Trophoblast cell (in vitro differentiated cells and primary cell): ENCODE measurements at regions not wholly inside any gene's neighbourhood (a gene's known extent, or its start where the extent isn't known, plus 50 kb on each side); places are given as distances from the start of the nearest gene placed in this dataset.

Experiments
- DNase-seq, 2 donors: peaks; one replicate each; pipeline ENCODE4 v3.0.0-alpha.2; 2016
- H2AFZ ChIP-seq: 2 replicates; pipeline ENCODE4 v1.6.1; 2013; ENCODE audit warnings: low read length, moderate library complexity, mild to moderate bottlenecking; ENCODE audit not compliant: insufficient read depth, poor library complexity
- H2AK5ac ChIP-seq: 2 replicates; pipeline ENCODE4 v1.6.1; 2013; ENCODE audit warnings: mild to moderate bottlenecking, low read length
- H2BK120ac ChIP-seq: 2 replicates; pipeline ENCODE4 v1.6.1; 2013; ENCODE audit warnings: low read length, mild to moderate bottlenecking, moderate library complexity; ENCODE audit not compliant: insufficient read depth, poor library complexity
- H2BK12ac ChIP-seq: 2 replicates; pipeline ENCODE4 v1.6.1; 2013; ENCODE audit warnings: mild to moderate bottlenecking, low read length, moderate library complexity
- H2BK5ac ChIP-seq: 2 replicates; pipeline ENCODE4 v1.6.1; 2013; ENCODE audit warnings: low read length, low read depth, moderate library complexity, mild to moderate bottlenecking; ENCODE audit not compliant: poor library complexity
- H3K14ac ChIP-seq: 2 replicates; pipeline ENCODE4 v1.6.1; 2013; ENCODE audit warnings: mild to moderate bottlenecking, low read length
- H3K18ac ChIP-seq: 2 replicates; pipeline ENCODE4 v1.6.1; 2013; ENCODE audit warnings: mild to moderate bottlenecking, low read length
- H3K23ac ChIP-seq: 2 replicates; pipeline ENCODE4 v1.6.1; 2013; ENCODE audit warnings: low read length
- H3K27ac ChIP-seq: 2 replicates; pipeline ENCODE4 v1.5.1; 2013; ENCODE audit warnings: low read depth, mild to moderate bottlenecking, inconsistent platforms, low read length, moderate library complexity
- H3K27me3 ChIP-seq: 2 replicates; pipeline ENCODE4 v1.6.1; 2013; ENCODE audit warnings: inconsistent platforms, mild to moderate bottlenecking, low read length, moderate library complexity; ENCODE audit not compliant: insufficient read depth
- H3K36me3 ChIP-seq, 2 experiments: 1 replicate in 1 of 2; 2 replicates in 1 of 2; pipeline ENCODE4 v1.6.1; 2013; ENCODE audit warnings: low read length in 2 of 2, mild to moderate bottlenecking in 2 of 2, moderate library complexity in 1 of 2; ENCODE audit not compliant: insufficient read depth in 2 of 2, control insufficient read depth in 1 of 2
- H3K4ac ChIP-seq: 2 replicates; pipeline ENCODE4 v1.6.1; 2013; ENCODE audit warnings: low read depth, mild to moderate bottlenecking, low read length, moderate library complexity
- H3K4me1 ChIP-seq, 2 experiments: 1 replicate in 1 of 2; 2 replicates in 1 of 2; pipeline ENCODE4 v1.6.1; 2013; ENCODE audit warnings: low read length in 2 of 2, mild to moderate bottlenecking in 2 of 2, moderate library complexity in 1 of 2; ENCODE audit not compliant: insufficient read depth in 2 of 2, control insufficient read depth in 1 of 2
- H3K4me2 ChIP-seq: 2 replicates; pipeline ENCODE4 v1.6.1; 2013; ENCODE audit warnings: inconsistent platforms, mild to moderate bottlenecking, low read length, moderate library complexity
- H3K4me3 ChIP-seq: 2 replicates; pipeline ENCODE4 v1.5.1; 2013; ENCODE audit warnings: mild to moderate bottlenecking, low read depth, low read length, inconsistent platforms
- H3K79me1 ChIP-seq: one replicate; pipeline ENCODE4 v1.6.1; 2013; ENCODE audit warnings: low read length
- H3K79me2 ChIP-seq: 2 replicates; pipeline ENCODE4 v1.6.1; 2013; ENCODE audit warnings: low read length, mild to moderate bottlenecking; ENCODE audit not compliant: control insufficient read depth, insufficient read depth, poor library complexity
- H3K9ac ChIP-seq: 2 replicates; pipeline ENCODE4 v1.6.1; 2013; ENCODE audit warnings: mild to moderate bottlenecking, low read length
- H3K9me3 ChIP-seq: 2 replicates; pipeline ENCODE4 v1.6.1; 2013; ENCODE audit warnings: low read depth, mild to moderate bottlenecking, control low read depth, inconsistent platforms, low read length; ENCODE audit not compliant: insufficient read depth
- H4K12ac ChIP-seq: 2 replicates; pipeline ENCODE4 v1.6.1; 2013; ENCODE audit warnings: low read depth, mild to moderate bottlenecking, low read length, moderate library complexity
- H4K8ac ChIP-seq: 2 replicates; pipeline ENCODE4 v1.6.1; 2013; ENCODE audit warnings: low read depth, mild to moderate bottlenecking, low read length, moderate library complexity
- H4K91ac ChIP-seq: one replicate; pipeline ENCODE4 v1.6.1; 2013; ENCODE audit warnings: low read depth, mild to moderate bottlenecking, low read length, moderate library complexity
- WGBS: extraction: QIAGEN DNeasy Blood & Tissue Kit; methylation state at CpG from one replicate; pipeline ENCODE4 v1.1.7; 2013; ENCODE audit warnings: missing lambda C conversion rate; ENCODE audit not compliant: insufficient read length, insufficient coverage; ENCODE audit errors: extremely low coverage; 5-methylcytosine and 5-hydroxymethylcytosine counted together

DNA sequence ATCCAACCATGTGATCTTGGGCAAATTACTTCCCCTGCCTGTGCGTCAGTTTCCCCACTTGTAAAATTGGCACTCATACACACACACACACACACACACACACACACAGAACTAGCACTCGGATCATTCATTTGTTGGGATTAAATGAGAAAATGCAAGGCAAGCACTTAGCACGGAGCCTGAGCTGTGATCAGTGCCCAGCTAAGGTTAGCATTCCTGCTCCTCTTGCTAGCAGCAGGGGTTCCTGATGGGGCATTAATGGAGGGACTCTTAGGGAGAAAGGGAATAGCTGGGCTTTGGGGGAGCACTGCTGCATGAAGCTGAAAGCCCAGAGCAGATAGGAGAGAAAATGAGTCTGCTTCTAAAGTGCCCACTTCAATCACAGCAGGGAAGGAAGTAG is 187.7 kb upstream of the C2CD4B start:
- Histone ChIP-seq H3K9me3 (no peaks in the 10 kb centered on the region), H3K9ac (no peak overlapping the region), H3K18ac (no peak overlapping the region), H3K27me3 (no peaks in the 10 kb centered on the region), H2AK5ac (no peak overlapping the region), H3K27ac (no peak overlapping the region), H4K8ac (no peak overlapping the region), H2BK5ac (no peak overlapping the region), H4K91ac (no peak overlapping the region), H3K4me3 (no peak overlapping the region), H4K12ac (no peak overlapping the region), H3K36me3 (no peaks in the 10 kb centered on the region), H3K79me1 (no peaks in the 10 kb centered on the region), H2AFZ (no peak overlapping the region), H2BK120ac (no peak overlapping the region), H3K79me2 (no peaks in the 10 kb centered on the region), H3K4me2 (no peak overlapping the region), H3K4me1 (peaks cover 0 to 5% of the 10 kb centered on the region in 2 experiments), H3K23ac (no peak overlapping the region), H3K4ac (no peak overlapping the region), H2BK12ac (no peak overlapping the region), H3K14ac (no peak overlapping the region)
- no peak for DNase-seq
- WGBS: no CpG with 5 or more reads among the region's 3 CpGs

DNA sequence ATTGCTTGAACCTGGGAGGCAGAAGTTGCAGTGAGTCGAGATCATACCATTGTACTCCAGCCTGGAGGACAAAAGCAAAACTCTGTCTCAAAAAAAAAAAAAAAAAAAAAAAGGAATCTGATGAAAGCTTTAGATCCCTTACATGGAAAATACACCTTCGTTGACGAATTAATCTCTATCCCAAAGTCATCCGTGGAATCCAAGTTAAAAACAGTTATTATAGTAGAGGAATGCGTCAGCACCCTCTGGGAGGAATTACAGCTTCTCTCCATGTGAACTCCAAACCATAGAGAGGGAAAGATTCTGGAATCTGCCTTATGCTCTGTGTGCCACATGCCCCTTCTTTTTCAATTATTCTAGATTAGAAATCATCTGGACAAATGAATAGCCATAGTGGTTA is 192.3 kb upstream of the C2CD4B start:
- Histone ChIP-seq H4K91ac (no peak overlapping the region), H2BK12ac (no peak overlapping the region), H2BK5ac (no peak overlapping the region), H3K27ac (no peak overlapping the region), H3K9me3 (no peaks in the 10 kb centered on the region), H4K12ac (no peak overlapping the region), H2BK120ac (no peak overlapping the region), H2AK5ac (no peak overlapping the region), H3K9ac (no peak overlapping the region), H3K14ac (no peak overlapping the region), H3K4ac (no peak overlapping the region), H3K79me1 (no peaks in the 10 kb centered on the region), H3K18ac (no peak overlapping the region), H3K4me2 (no peak overlapping the region), H2AFZ (no peak overlapping the region), H3K23ac (no peak overlapping the region), H3K79me2 (no peaks in the 10 kb centered on the region), H3K27me3 (no peaks in the 10 kb centered on the region), H3K4me3 (no peak overlapping the region), H4K8ac (no peak overlapping the region), H3K36me3 (no peaks in the 10 kb centered on the region), H3K4me1 (peaks cover 0 to 5% of the 10 kb centered on the region in 2 experiments)
- WGBS: no CpG with 5 or more reads among the region's 5 CpGs
- peak in 1 of 2 donors; percentile 18 for DNase-seq

DNA sequence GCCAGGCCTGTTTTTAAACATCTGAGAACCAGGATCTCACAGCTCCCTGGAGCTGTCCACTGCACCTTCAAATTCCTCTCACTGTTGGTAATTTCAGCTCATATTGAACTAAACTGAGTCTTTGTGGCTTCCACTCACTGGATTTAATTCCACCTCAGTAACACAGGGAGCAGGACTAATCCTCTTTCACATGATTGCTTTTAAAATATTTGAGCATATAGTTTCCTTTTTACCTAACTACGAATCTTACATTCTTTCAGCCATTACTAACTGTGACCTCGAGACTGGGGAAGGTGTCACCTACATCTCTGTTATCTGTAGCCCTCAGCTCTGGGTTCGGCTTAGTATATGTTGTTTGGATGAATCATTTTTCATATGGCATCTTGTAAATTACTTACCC is 194.3 kb upstream of the C2CD4B start:
- H3K9me3 ChIP-seq: no peaks in the 10 kb centered on the region
- no CpG with 5 or more reads among the region's 3 CpGs for WGBS
- no peaks in the 10 kb centered on the region for H3K36me3 ChIP-seq

DNA sequence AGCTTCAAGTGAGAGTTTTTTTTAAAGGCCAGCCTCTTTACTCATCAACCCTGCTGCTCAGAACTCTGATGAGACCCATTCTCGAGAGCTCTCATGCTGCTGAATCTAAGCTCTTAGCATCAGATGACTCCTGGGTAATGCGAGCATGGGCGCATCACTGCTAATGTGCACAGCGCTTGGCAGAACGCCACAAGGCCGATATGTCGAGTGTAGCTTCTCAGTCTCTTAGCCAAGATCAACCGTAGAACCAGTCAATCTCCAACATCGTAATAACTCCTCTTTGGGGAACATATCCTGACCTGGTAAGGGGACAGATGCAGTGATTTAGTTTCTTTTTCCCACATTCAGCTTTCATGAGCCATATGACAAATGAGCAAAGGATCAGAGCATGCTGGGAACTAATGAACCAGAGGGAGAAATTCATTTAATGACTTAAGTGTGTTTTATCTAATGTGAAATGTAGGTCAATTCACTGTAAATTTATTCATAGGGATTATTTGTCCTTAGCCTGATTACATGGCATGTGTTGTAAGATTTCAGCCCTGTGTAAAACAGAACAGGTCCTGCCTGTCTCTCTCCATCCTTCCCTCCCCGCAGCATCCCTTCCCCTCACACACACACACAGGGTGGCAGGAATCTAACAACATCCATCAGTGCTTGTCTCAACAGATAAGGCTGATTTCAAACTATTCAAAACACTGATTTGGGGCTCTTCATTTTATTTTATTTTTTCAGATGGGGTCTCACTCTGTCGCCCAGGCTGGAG is 195.4 kb upstream of the C2CD4B start:
- Histone ChIP-seq H4K91ac (no peak overlapping the region), H2AK5ac (no peak overlapping the region), H3K14ac (no peak overlapping the region), H3K4me1 (no peaks in the 10 kb centered on the region), H3K23ac (no peak overlapping the region), H3K79me1 (no peaks in the 10 kb centered on the region), H2BK120ac (no peak overlapping the region), H4K8ac (no peak overlapping the region), H4K12ac (no peak overlapping the region), H3K9ac (no peak overlapping the region), H3K4me2 (no peak overlapping the region), H3K36me3 (no peaks in the 10 kb centered on the region), H3K9me3 (no peaks in the 10 kb centered on the region), H2BK5ac (no peak overlapping the region), H3K79me2 (no peaks in the 10 kb centered on the region), H3K27me3 (no peaks in the 10 kb centered on the region), H3K27ac (no peak overlapping the region), H2BK12ac (no peak overlapping the region), H3K4ac (no peak overlapping the region), H2AFZ (no peak overlapping the region), H3K4me3 (no peak overlapping the region), H3K18ac (no peak overlapping the region)
- no peak for DNase-seq
- no CpG with 5 or more reads among the region's 11 CpGs for WGBS

More for the DNA sequence above, 194.3 kb upstream of the C2CD4B start:
- H3K23ac ChIP-seq: no peak overlapping the region
- no peaks in the 10 kb centered on the region for H3K27me3 ChIP-seq
- H3K9ac ChIP-seq: no peak overlapping the region
- no peaks in the 10 kb centered on the region for H3K79me1 ChIP-seq
- no peak overlapping the region for H3K27ac ChIP-seq
- H4K12ac ChIP-seq: no peak overlapping the region
- no peak overlapping the region for H2AFZ ChIP-seq
- H3K14ac ChIP-seq: no peak overlapping the region
- H3K4ac ChIP-seq: no peak overlapping the region
- no peak overlapping the region for H3K4me3 ChIP-seq
- H3K4me2 ChIP-seq: no peak overlapping the region
- H2BK12ac ChIP-seq: no peak overlapping the region
- no peaks in the 10 kb centered on the region for H3K79me2 ChIP-seq
- DNase-seq: peak in 1 of 2 donors; percentile 39
- H2AK5ac ChIP-seq: no peak overlapping the region
- no peak overlapping the region for H3K18ac ChIP-seq
- H3K4me1 ChIP-seq: peaks cover 0 to 5% of the 10 kb centered on the region in 2 experiments
- H4K8ac ChIP-seq: no peak overlapping the region
- H2BK5ac ChIP-seq: no peak overlapping the region
- no peak overlapping the region for H4K91ac ChIP-seq
- no peak overlapping the region for H2BK120ac ChIP-seq
